ENCODE measurements at regions not wholly inside any gene's neighbourhood (a gene's known extent, or its start where the extent isn't known, plus 50 kb on each side); places are given as distances from the start of the nearest gene placed in this dataset.

DNA sequence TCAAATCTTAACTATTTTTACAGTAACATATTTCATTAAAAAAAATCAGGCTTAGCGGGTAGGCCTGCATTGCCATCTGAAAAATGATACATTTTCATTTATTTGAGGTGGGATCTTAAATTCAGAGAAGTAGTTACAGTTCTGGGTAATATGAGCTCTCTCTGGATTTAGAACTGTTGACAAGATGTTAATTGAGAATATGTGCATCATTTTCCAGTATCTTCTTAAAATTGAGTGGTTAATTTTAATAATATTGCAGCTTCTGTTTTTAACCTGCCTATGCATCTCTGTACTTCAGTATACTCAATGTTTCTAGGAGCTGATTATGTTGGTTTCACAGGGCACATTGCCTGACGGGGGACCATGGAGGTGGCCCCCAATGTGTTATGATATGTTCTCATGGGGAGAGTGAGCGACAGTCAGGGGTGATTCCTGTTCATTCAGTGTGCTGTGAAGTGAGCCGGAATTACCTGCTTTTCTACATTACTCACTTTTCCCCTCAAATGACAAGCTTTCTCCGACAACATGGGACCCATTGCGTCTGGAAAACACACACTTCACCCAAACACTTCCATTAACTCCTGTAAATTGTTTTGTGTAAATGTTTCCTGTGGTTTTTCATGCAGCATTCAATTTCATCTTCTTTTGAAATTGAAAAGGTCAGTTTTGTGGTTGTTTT is 406.2 kb downstream of the MTX2 start:
- Histone ChIP-seq H3K4me3 (ENCODE audit: low read depth, low read length) (no peak overlapping the region), H3K9me3 (ENCODE audit: severe bottlenecking) (no peaks in the 10 kb centered on the region), H3K36me3 (no peaks in the 10 kb centered on the region), H3K27ac (no peak overlapping the region), H3K27me3 (ENCODE audit: insufficient read depth, low read depth, severe bottlenecking) (no peaks in the 10 kb centered on the region)
- DNase-seq: no peak
- TF ChIP-seq, protein P1, sequence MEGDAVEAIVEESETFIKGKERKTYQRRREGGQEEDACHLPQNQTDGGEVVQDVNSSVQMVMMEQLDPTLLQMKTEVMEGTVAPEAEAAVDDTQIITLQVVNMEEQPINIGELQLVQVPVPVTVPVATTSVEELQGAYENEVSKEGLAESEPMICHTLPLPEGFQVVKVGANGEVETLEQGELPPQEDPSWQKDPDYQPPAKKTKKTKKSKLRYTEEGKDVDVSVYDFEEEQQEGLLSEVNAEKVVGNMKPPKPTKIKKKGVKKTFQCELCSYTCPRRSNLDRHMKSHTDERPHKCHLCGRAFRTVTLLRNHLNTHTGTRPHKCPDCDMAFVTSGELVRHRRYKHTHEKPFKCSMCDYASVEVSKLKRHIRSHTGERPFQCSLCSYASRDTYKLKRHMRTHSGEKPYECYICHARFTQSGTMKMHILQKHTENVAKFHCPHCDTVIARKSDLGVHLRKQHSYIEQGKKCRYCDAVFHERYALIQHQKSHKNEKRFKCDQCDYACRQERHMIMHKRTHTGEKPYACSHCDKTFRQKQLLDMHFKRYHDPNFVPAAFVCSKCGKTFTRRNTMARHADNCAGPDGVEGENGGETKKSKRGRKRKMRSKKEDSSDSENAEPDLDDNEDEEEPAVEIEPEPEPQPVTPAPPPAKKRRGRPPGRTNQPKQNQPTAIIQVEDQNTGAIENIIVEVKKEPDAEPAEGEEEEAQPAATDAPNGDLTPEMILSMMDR (IDR thresholded peaks at IDR 0.05; ENCODE audit: low read depth, low read length): no peak

GRCh38 chr2:176677746-176678265 is 408.6 kb downstream of the MTX2 start:
- Histone ChIP-seq H3K27ac (no peak overlapping the region), H3K36me3 (no peaks in the 10 kb centered on the region), H3K4me3 (ENCODE audit: low read depth, low read length) (no peak overlapping the region), H3K27me3 (ENCODE audit: insufficient read depth, low read depth, severe bottlenecking) (no peaks in the 10 kb centered on the region), H3K9me3 (ENCODE audit: severe bottlenecking) (no peaks in the 10 kb centered on the region)
- TF ChIP-seq, protein P1 (IDR thresholded peaks at IDR 0.05; ENCODE audit: low read depth, low read length): no peak
- no peak for DNase-seq

DNA sequence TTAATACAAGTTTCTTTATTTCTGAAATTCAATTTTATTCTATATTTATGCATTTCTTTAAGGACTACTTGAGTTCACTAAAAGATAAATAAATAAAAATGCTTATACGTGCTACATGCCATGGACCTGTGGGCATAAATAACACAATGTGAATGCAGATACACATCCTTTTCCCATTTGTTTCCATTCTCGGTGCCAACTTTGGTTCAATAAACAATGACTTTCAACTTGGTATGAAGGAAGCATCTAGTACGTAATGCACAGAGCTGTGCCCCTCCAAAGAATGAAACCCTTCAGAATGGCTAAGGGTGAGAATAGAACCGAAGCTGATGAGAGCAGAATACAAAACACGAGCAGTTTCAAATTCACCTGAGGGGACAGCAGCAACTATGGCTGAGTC is 409.3 kb downstream of the MTX2 start:
- Histone ChIP-seq H3K4me3 (ENCODE audit: low read depth, low read length) (no peak overlapping the region), H3K27ac (no peak overlapping the region), H3K27me3 (ENCODE audit: insufficient read depth, low read depth, severe bottlenecking) (no peaks in the 10 kb centered on the region), H3K36me3 (no peaks in the 10 kb centered on the region), H3K9me3 (ENCODE audit: severe bottlenecking) (no peaks in the 10 kb centered on the region)
- no peak for DNase-seq
- TF ChIP-seq, protein P1 (IDR thresholded peaks at IDR 0.05; ENCODE audit: low read depth, low read length): no peak

DNA sequence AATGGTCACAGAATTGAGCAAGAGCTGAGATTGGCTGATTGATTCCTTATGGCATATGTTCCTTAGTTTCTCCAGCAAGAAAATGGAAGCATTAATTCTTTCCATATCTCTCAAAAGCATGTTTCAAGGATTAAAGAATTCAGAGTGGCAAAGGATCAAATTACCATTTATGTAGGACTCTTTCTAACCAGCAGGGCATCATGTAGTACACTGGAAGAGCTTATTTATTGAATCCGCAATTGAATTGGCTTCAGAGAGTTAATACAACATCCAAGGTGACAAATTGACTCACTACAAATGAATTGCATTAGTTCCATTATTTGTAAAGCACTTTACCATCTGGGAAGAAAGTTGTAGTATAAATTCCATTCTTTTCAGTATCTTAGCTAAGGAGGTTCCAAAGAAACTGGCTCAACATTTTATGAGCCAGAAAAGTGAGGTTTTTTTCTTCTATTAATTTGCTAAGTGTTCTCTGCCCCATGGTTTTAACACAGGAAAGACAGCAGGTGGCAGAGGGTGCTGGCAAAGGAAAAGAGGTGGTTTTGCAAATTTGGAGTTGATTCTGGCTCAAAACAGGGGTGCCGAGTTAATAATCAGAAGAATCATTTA is 409.9 kb downstream of the MTX2 start:
- Histone ChIP-seq H3K27me3 (ENCODE audit: insufficient read depth, low read depth, severe bottlenecking) (no peaks in the 10 kb centered on the region), H3K36me3 (no peaks in the 10 kb centered on the region), H3K27ac (no peak overlapping the region), H3K4me3 (ENCODE audit: low read depth, low read length) (no peak overlapping the region), H3K9me3 (ENCODE audit: severe bottlenecking) (no peaks in the 10 kb centered on the region)
- TF ChIP-seq, protein P1 (IDR thresholded peaks at IDR 0.05; ENCODE audit: low read depth, low read length): no peak
- DNase-seq: no peak

GRCh38 chr2:176680916-176681516 is 411.8 kb downstream of the MTX2 start:
- DNase-seq: no peak
- H3K27ac ChIP-seq: no peak overlapping the region
- H3K9me3 ChIP-seq (ENCODE audit: severe bottlenecking): no peaks in the 10 kb centered on the region
- TF ChIP-seq, protein P1 (IDR thresholded peaks at IDR 0.05; ENCODE audit: low read depth, low read length): no peak
- no peaks in the 10 kb centered on the region for H3K27me3 ChIP-seq (ENCODE audit: insufficient read depth, low read depth, severe bottlenecking)
- H3K4me3 ChIP-seq (ENCODE audit: low read depth, low read length): no peak overlapping the region
- no peaks in the 10 kb centered on the region for H3K36me3 ChIP-seq

Measured in WERI-Rb-1 (cell line).